DMS153 treated with DMSO at 0.1 percent for 48 hours (cell line): ENCODE measurements at regions not wholly inside any gene's neighbourhood (a gene's known extent, or its start where the extent isn't known, plus 50 kb on each side); places are given as distances from the start of the nearest gene placed in this dataset.

Experiments used
- DNase-seq: peaks from one replicate; lab custom pipeline; 2025; ENCODE audit not compliant: unreplicated experiment; lab: John Stamatoyannopoulos, UW

DNA sequence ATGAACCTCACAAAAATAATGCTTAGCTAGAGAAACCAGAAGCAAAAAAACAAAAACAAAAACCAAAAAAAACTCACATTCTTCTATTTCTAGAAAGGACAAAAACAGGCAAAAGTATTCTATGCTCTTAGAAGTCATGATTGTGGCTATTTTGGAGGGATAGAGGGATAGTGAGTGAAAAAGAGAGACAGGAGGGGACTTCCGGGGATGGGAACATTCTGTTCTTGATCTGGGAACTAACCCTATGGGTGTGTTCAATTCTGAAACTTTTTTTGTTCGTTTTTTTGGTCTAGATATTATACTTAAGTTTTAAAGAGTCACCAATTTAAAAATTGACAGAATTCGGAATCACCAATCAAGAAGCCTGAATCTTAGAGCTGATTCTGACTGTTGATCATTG lies 120.0 kb upstream of the TPM1 start:
- no peak for DNase-seq

GRCh38 chr15:62925875-62926274 lies 116.7 kb upstream of the TPM1 start:
- DNase-seq, result no peak

DNA sequence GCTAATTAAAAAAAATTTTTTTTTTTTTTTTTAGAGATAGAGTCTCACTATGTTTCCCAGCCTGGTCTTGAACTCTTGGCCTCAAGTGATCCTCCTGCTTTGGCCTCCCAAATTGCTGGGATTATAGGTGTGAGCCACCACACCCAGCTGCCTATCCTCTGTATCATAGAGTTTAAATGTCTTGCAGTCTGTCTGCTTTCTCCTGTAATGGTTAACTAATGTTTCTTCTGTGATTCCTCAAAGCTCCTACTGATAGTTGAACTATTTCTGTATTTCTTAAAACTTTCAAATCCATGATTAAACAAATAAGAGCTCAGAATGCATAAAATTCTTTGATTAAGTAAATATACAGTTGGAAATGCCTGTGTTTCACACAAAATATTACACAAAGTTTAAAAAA lies 115.4 kb upstream of the TPM1 start:
- no peak for DNase-seq

DNA sequence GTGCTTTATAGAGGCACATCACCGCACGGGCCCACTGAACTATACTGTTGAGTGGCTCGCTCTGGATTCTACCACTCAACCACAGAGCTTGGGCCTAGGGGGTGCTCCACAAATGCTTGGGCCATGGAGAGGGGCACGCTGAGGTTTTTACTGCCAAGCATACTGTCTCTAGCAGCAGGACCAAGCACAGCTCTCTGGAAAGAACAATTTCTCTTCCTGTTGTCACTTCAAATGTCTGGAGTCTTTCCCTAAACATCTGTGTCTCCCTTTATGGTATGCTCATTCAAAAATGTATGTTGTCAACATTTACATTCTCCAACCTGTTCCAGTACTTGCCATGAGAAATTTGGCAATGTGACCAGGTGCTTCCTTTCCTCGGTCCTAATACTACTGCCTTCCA lies 114.7 kb upstream of the TPM1 start:
- DNase-seq, result no peak

- no peak for DNase-seq
These were observed 114.1 kb upstream of the TPM1 start for GRCh38 chr15:62928242-62928999.

DNA sequence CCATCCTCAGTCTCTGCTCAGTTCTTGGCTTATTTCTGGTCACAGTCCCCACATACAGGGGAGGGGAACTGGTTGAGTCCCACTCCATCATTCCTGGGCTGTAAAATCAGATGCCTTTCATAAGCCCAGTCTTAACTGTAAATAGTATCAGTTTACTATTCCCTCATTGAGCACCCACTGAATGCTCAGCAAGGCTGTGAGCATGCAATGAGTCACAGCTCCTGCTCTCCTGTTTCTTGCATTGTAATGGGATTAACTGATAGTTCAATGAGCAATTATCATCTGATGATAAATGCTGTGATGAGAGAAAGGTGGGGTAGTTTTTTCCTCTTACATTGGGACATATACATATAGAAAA lies 113.6 kb upstream of the TPM1 start:
- no peak for DNase-seq

- DNase-seq, result no peak
These were observed 110.9 kb upstream of the TPM1 start for GRCh38 chr15:62931650-62932049.

DNA sequence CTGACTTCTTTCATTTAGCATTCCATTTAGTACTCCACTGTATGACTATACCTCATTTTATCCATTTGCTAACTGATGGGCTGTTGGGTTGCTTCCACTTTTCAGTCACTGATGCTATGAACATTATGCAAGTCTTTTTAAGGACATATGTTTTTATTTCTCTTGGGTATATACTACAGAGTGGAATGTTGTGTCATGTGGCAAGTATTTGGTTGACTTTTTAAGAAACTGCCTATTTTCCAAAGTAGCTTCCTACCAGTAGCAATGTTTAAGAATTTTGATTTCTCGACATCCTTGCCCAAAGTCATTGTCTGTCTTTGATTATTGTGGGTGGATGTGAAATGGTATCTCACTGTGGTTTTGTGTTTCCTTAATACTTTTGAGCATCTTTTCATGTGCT lies 110.1 kb upstream of the TPM1 start:
- DNase-seq, result no peak

GRCh38 chr15:62933386-62933785 lies 109.2 kb upstream of the TPM1 start:
- DNase-seq, result no peak

DNA sequence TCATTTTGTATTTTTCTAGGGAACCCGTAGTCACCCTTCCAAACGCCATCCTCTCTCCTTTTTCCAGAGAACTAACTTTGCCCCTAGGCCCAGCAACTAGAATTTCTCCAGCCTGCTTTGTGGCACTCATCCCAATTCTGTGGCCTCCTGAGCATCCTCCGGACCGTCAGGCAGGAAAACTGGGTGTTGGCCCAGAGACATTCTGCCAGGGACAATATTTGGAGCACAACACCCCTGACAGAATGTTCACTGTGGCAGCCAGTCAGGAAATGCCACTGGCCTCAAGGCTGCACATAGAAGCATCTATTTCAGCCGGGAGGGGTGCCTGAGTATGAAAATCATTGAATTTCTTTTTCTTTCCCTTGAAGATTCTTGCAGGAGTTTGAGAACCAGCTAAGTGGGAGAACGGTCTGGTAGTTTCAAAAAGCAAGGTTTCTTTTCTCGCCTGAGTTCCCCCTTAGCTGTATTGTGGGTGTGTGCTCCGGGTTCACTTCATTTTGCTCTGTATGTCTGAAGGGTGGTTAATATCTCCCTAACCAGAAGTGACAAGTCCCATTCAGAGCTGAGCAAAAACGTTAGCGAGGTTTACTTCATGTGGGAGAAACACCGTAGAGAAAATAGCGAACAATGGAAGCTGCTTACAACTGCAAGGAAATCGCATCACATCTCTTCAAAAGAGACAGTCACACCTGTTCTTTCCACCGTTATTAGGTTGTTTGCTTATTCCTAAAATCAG lies 108.1 kb upstream of the TPM1 start:
- DNase-seq, result no peak

DNA sequence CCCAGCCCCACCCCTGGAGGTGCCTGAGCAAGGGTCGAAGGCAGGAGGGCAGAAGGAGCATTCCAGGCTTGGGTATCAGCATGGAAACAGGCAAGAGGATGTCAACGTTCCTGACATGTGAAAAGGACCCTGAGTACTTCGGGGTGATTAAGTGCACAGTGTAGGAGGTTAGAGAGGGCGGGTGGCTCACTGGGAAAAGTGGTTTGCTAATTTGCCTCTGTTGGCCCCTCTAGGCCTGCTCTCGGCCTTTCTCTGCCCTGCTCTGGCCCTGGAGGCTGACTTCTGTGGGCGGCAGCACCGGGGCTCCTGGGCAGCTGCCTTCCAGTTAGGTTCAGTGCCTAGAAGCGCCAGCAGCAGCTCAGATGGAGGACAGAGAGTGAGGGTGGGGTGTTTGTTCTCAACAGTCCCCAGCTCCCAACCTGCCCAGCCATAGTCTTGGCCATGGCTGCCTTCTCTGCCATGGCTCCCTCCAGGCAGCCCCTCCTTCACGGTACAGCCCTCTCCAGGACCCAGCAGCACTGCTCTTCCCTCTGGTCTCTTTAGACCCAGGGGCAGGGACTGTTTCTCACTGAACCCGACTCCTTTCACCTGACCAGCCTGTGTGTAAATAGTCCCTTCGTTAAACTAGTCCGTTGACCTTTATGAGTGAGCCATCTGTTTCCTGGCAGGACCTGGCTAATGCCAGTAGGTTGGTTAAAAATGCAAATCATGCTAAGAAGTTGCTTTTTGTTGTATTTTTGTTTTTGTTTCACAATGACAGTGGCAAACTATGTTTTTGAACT lies 107.1 kb upstream of the TPM1 start:
- DNase-seq, result no peak

- DNase-seq, result no peak
These were observed 103.7 kb upstream of the TPM1 start for GRCh38 chr15:62938825-62939224.

- no peak for DNase-seq
These were observed 102.3 kb upstream of the TPM1 start for GRCh38 chr15:62940093-62940754.

DNA sequence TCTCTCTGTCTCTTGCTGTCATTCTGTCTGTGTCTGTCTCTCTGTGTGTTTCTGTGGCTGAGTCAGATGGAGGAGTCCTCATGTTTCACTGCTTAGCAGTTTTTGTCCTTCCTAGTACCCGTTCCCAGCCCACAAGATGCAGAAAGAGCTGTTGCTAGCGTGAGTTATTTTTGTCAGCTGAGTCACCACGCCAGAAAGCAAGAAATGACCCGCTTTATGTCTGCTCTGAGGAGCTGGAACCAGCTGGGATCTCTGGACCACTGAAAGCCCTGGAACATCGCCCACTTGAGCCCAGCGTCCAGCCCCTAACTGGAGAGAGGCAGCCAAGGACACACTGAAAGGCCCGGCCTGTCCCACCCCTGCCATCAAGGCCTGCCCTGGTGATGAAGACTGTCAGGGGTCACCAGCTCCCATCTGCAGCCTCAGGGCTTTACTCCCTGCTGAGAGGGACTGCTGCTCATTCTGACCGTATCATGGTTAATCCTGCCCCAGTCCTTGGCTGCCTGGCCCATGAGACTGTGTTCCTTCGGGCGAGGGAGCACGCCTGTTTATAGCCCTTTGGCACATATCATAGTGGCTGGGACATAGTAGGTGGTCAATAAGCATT lies 101.7 kb upstream of the TPM1 start:
- no peak for DNase-seq

DNA sequence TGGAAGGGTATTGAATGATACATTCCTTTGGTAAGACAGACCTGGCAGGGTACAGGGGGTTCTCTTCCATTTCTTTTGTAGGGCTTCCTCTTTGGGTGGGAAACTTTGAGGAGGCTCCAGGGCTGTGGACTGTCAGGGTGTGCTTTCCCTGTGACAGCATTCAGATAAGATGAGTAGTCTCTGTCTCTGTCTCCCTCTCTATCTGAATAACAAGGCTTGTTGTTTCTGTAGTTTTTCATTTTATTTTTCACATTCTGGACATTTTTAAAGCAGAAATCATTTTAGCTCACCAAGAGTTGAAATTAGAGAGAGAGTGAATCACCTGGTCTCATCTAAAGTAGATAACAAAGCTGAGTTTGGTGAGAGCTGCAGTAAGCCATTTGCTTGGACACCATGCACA lies 100.8 kb upstream of the TPM1 start:
- DNase-seq, result no peak

- DNase-seq, result no peak
These were observed 100.1 kb upstream of the TPM1 start for GRCh38 chr15:62942428-62942827.

GRCh38 chr15:62945063-62945462 lies 97.5 kb upstream of the TPM1 start:
- DNase-seq, result no peak

GRCh38 chr15:62945760-62946159 lies 96.8 kb upstream of the TPM1 start:
- no peak for DNase-seq

DNA sequence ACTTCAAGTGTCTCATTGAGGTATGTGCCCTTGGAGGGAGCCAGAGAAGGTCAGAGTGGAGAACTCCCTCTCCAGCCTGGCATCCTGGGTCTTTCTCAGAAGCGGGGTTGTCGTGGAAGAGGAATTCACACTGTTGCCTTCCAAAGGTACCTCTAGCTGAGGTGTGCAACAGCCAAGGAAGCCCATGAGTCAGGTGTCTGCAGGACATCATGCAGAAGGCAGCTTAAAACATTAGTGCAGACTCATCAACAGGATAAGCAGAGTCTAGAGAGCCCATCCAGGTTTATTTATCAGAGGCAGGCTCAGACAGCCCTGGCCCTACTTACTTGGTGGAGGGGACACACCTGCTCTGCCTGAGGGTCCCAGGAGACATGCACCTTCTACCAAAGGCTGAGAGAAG lies 95.6 kb upstream of the TPM1 start:
- no peak for DNase-seq

DNA sequence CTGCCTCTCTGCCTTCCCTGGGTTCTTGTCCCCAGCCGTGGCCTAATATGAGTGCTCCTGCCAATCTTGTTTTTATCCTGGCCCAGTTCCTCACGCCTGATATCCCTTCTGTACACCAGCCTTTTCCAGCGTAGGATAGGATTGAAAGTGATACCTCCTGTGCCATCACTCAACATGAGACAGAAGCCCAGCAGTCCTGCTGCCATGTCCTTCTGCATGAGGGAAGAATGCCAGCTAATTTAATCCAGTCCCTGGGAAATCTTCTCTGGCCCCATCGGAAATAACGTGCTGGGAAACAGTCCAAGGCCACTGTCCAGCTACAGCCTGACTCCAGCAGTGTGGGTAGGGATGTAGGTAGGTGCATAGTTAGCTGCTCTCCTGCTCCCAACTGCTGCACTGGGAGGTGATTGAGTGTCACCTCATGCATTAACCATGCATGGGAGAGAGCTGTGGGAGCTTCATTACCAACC lies 92.0 kb upstream of the TPM1 start:
- no peak for DNase-seq

DNA sequence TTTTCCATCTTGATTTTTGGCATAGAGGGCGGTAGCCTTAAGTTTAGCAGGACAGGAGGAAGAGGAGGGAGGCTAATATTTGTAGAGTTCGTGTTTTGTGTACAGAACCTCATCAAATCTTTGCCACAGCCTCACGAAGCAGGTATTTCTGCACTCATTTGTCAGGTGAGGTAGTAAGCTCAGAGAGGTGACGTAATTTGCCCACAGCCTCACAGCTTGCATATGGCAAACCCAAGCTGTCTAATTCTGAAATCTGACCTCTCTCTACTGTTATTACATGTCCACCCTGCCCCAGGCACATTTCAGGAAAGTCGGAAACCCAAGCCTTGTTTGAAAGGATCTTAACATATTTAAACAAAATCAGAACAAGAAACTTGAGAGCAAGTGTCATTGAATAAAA lies 91.1 kb upstream of the TPM1 start:
- no peak for DNase-seq
